Testis (tissue), 2 donors: ENCODE measurements at regions not wholly inside any gene's neighbourhood (a gene's known extent, or its start where the extent isn't known, plus 50 kb on each side); places are given as distances from the start of the nearest gene placed in this dataset.

ENCODE experiments used
- POLR2A ChIP-seq: fragments of 450-650 bp; IDR thresholded peaks from one replicate; pipeline ENCODE4 v1.6.1; 2017; ENCODE audit warnings: antibody characterized with exemption, mild to moderate bottlenecking, moderate library complexity
- TF ChIP-seq, protein P1 (sequence below), 3 experiments: fragments of 450-650 bp in 2 of 3; fragments of 200-600 bp in 1 of 3; sonication (generic) in 1 of 3; IDR thresholded peaks; one replicate each; pipeline ENCODE4 v1.5.1; 2016 to 2019; ENCODE audit warnings: antibody characterized with exemption in 3 of 3, mild to moderate bottlenecking in 2 of 3, moderate library complexity in 1 of 3

GRCh38 chr18:64318547-64318946, 169.7 kb upstream of the LINC00305 start:
- TF ChIP-seq, protein P1, sequence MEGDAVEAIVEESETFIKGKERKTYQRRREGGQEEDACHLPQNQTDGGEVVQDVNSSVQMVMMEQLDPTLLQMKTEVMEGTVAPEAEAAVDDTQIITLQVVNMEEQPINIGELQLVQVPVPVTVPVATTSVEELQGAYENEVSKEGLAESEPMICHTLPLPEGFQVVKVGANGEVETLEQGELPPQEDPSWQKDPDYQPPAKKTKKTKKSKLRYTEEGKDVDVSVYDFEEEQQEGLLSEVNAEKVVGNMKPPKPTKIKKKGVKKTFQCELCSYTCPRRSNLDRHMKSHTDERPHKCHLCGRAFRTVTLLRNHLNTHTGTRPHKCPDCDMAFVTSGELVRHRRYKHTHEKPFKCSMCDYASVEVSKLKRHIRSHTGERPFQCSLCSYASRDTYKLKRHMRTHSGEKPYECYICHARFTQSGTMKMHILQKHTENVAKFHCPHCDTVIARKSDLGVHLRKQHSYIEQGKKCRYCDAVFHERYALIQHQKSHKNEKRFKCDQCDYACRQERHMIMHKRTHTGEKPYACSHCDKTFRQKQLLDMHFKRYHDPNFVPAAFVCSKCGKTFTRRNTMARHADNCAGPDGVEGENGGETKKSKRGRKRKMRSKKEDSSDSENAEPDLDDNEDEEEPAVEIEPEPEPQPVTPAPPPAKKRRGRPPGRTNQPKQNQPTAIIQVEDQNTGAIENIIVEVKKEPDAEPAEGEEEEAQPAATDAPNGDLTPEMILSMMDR (IDR thresholded peaks at IDR 0.05): no peak
- TF ChIP-seq POLR2A: no peak
